ENCODE measurements at regions not wholly inside any gene's neighbourhood (a gene's known extent, or its start where the extent isn't known, plus 50 kb on each side); places are given as distances from the start of the nearest gene placed in this dataset.

GRCh38 chr11:130609121-130610035 lies 160.9 kb downstream of the ADAMTS15 start:
- no peak for DNase-seq (ENCODE audit: low read depth)
- no peak overlapping the region for H3K4me3 ChIP-seq (ENCODE audit: low read depth, low read length)
- no peak for TF ChIP-seq CTCF (IDR thresholded peaks at IDR 0.05; ENCODE audit: low read depth, low read length, missing control alignments)

GRCh38 chr11:130611791-130612251 lies 163.4 kb downstream of the ADAMTS15 start:
- TF ChIP-seq CTCF (IDR thresholded peaks at IDR 0.05; ENCODE audit: low read depth, low read length, missing control alignments) = no peak
- H3K4me3 ChIP-seq (ENCODE audit: low read depth, low read length) = no peak overlapping the region
- DNase-seq (ENCODE audit: low read depth) = no peak

DNA sequence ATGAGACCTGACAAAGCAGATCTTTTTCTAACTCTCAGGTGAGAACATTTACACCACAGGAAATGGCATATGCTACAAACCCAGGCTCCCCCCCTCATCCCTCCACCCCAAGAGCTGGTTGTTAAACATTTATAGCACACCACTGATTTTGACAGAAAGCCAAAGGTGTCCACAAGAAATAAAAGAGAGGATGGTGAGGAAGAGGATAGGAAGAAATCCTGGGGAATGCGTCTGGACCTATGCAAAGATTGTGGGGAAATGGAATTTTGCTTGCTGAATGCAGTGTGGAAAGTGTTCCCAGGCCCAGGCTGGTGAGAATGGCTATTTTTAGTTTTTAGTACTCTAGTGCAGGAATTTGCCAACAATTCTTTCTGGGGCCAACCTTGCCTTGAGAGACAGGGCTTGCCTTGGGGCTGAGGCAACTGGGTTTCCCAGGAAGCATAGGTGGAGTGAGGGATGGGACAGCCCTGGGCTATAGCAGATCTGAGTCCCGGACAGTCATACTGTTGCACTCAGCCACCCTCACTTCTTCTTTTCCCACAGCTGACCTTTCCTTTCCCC lies 163.9 kb downstream of the ADAMTS15 start:
- H3K4me3 ChIP-seq (ENCODE audit: low read depth, low read length) = no peak overlapping the region
- TF ChIP-seq CTCF (IDR thresholded peaks at IDR 0.05; ENCODE audit: low read depth, low read length, missing control alignments) = no peak
- no peak for DNase-seq (ENCODE audit: low read depth)

GRCh38 chr11:130613396-130613795 lies 165.0 kb downstream of the ADAMTS15 start:
- TF ChIP-seq CTCF (IDR thresholded peaks at IDR 0.05; ENCODE audit: low read depth, low read length, missing control alignments) = no peak
- no peak for DNase-seq (ENCODE audit: low read depth)
- H3K4me3 ChIP-seq (ENCODE audit: low read depth, low read length) = no peak overlapping the region

DNA sequence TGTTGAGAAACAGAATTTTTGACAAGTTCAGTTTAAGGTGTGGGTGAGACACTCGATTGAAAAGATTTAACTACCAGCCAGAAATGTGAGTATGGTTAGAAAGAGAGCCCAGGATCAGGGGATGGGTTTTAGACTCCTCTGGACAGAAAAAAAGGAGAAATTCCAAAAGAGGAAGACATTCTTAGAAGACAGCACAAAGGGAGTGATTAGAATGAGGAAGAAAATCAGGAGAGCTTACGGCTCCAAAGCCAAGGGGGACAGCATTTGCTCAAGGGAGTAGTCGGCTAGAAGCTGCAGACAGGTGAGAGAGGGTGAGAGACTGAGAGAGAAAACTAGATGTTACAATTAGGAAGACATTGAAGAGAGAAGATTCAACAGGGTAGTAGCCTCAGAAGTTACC lies 166.1 kb downstream of the ADAMTS15 start:
- no peak for TF ChIP-seq CTCF (IDR thresholded peaks at IDR 0.05; ENCODE audit: low read depth, low read length, missing control alignments)
- no peak for DNase-seq (ENCODE audit: low read depth)

GRCh38 chr11:130615561-130615960 lies 167.1 kb downstream of the ADAMTS15 start:
- no peak for TF ChIP-seq CTCF (IDR thresholded peaks at IDR 0.05; ENCODE audit: low read depth, low read length, missing control alignments)
- H3K4me3 ChIP-seq (ENCODE audit: low read depth, low read length) = no peak overlapping the region
- DNase-seq (ENCODE audit: low read depth) = no peak

More for the DNA sequence above, 166.1 kb downstream of the ADAMTS15 start:
- H3K4me3 ChIP-seq (ENCODE audit: low read depth, low read length) = no peak overlapping the region

All from GM12864 (cell line).